GM12873 (cell line): ENCODE measurements at regions not wholly inside any gene's neighbourhood (a gene's known extent, or its start where the extent isn't known, plus 50 kb on each side); places are given as distances from the start of the nearest gene placed in this dataset.

Source experiments
- CTCF ChIP-seq: IDR thresholded peaks from 2 replicates; pipeline ENCODE4 v1.5.1; 2012; ENCODE audit warnings: low read depth, mild to moderate bottlenecking, moderate library complexity, low read length, control low read depth; ENCODE audit not compliant: insufficient read depth; ENCODE audit errors: missing control alignments

- no peak for TF ChIP-seq CTCF
Measured at GRCh38 chr5:34455098-34455497, 201.0 kb upstream of the RAI14 start.

GRCh38 chr5:34459908-34460307 is 196.2 kb upstream of the RAI14 start:
- TF ChIP-seq CTCF = no peak

- no peak for TF ChIP-seq CTCF
Measured at GRCh38 chr5:34460496-34460895, 195.6 kb upstream of the RAI14 start.

- no peak for TF ChIP-seq CTCF
Measured at GRCh38 chr5:34464829-34465228, 191.3 kb upstream of the RAI14 start.

- TF ChIP-seq CTCF = peak; percentile 24
Measured at GRCh38 chr5:34465301-34465700, 190.8 kb upstream of the RAI14 start.

- no peak for TF ChIP-seq CTCF
Measured at GRCh38 chr5:34467436-34467835, 188.7 kb upstream of the RAI14 start.

- TF ChIP-seq CTCF = no peak
Measured at GRCh38 chr5:34469971-34470370, 186.2 kb upstream of the RAI14 start.

- peak; percentile 92 for TF ChIP-seq CTCF
Measured at GRCh38 chr5:34474573-34475021, 181.5 kb upstream of the RAI14 start.
